NCI-H748 (cell line): ENCODE measurements at regions not wholly inside any gene's neighbourhood (a gene's known extent, or its start where the extent isn't known, plus 50 kb on each side); places are given as distances from the start of the nearest gene placed in this dataset.

ENCODE experiments used
- DNase-seq: peaks from one replicate; lab custom pipeline; 2025; ENCODE audit not compliant: unreplicated experiment; lab: John Stamatoyannopoulos, UW

DNA sequence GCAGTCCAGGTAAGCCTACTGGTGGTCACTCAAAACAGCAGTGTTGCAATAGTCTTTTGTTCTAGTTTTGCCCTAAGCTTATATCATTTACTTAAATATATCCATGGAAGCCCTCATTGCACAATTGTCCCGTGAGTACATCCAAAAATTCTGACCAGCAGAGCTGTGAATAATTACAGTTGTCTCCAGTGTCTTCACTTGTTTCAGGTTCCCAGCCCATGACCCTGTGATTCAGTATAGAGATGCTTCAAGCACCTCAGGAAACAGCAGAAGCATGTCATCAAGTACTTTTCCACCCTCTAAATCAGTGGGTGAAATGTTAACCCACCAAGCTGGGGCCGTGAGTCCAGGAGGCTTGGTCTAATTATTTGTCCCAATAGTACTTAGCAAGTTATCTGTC is 214.9 kb upstream of the RPS6KA3 start:
- no peak for DNase-seq

DNA sequence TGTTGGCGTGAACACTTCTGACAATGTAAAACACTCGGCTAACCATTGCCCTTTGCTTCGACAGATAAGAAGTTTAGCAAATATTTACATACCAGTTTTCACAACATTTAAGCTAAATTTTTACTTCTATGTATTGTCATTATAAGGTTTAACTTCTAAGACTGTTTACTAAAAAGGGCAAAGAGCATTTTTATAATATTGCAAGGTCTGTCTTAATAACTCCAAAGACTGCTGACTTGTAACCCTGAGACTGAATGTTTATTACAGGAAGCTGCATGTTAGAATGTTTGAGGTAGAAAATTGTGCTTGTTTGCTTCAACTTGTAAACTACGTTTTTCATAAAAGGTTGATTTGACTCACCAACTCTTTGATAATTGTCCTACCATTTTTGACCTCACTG is 213.2 kb upstream of the RPS6KA3 start:
- DNase-seq = no peak

DNA sequence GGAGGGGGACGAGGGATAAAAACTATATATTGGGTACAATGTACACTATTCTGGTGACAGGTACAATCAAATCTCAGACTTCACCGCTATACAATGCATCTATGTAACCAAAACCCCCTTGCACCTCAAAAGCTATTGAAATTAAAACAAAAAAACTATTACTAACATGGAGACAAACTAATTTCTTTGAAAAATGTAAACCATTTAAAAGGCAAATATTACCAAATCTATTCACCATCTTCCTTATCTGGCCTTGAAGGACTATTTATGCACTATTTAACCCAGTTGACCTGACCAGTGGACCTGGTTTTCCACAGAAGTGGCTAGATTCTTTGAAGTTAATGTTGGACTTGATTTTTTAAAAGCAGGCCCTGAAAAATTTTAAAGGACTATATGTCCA is 212.3 kb upstream of the RPS6KA3 start:
- DNase-seq = no peak

DNA sequence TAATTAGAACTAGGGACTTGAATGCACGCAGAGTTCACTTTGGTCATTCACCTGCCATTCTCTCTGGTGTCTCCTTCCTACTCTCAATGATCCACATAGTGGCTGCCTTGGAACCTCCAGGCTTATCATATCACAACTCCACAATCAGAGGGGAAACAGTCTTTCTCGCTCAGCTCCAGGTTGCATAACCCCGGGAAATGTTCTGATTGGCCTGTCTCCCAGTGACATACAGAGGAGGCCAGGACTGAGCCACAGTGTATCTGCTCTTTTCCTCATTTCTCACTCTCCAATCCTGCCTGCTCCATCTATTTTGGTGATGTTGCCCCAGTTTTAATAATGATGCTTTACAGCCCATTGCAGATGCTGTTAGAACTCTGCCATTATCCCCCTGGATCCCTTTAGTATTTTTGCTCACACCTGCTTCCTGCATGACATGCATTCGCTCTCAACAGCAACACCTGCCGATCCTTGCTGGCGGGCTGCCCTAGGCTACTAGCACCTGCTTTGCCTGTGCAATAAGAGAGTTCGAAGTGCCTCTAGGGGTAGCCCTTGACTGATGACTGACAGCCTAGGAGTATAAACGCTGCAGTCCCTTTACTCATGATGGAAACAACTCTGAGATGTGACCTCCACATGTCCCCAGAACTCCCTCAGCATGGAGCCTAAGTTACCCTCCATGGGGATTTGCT is 211.3 kb upstream of the RPS6KA3 start:
- peak; percentile 97 for DNase-seq

DNA sequence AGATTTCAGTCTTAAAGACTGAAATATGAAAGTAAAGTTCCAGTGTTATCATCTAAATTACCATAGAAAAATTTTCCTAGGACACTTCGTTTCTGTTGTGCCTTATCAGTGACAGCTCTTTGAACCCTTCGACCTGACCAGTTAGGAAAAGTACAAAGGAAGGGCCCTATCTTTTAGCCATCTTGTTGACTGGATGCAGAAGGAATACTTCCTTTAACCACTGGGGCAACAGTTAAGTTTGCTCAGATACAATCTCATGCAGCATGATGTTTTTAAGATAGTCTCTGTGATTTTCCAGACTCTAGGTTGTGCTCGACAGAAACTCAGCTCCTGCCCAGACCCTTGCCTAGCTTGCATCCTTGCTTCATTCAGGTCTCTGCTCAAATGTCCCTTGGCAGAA is 210.5 kb upstream of the RPS6KA3 start:
- DNase-seq = no peak

DNA sequence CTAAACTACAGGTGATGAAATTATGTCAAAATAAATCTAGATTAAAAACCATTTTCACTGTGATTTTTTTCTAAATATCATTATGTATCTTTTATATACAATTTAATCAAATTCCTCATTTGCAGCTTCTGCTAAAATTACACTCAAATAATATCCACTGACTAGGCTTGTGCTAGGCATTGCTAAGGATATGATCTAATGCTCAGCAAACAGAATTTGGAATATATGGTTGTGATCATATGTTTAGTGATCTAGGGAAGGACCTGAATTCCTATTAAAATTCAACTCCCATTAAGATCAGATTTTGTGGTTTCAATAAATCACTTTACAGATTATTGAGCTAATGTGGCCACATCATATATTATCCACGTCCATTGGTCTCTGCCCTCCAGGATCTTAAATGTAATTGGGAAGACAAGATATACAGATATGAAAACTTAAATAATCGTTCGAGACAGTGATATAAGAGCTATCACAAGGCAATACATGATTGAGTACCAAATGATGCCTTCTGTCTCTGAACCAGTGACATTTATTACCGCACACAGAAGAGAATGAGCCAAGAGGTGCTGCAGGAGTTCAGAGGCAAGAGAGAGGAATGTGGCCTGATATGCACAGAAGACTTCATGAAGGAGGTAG is 206.0 kb upstream of the RPS6KA3 start:
- DNase-seq = no peak

DNA sequence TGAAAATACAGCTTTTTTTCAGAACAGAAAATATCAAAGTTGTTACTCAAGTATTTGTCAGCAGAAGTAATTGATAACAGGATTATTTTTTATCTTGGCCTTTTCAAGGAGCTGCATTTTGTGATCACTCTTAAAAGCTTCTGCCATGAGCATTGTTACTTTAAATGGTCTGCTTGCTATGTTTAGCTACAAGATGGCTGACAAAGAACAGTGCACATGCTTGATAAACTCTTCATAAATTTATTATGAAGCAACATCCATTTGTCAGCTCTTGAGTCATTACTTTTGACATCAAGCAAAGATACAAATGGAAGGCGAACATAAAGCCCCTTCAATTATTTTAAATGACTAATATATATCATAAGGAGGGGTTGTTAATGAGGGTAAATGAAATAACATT is 205.4 kb upstream of the RPS6KA3 start:
- DNase-seq = no peak

DNA sequence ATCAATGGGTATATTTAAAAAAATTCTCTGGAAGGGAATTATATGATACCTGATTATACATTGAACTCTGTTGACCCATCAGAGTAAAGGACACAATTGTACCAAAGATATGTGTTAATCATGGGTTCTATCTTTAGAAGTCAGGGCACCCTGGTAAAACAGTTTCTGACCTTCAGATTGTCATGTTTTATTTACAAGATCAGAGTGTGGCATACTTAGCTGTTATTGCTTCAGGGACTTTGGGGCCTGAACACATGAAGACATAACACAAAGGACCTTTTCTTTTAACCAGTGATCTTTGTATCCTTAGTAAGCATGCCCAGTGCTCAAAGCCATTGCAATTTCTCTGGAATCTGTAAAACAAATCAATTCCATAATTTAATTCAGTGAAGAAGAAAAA is 204.8 kb upstream of the RPS6KA3 start:
- DNase-seq = no peak

DNA sequence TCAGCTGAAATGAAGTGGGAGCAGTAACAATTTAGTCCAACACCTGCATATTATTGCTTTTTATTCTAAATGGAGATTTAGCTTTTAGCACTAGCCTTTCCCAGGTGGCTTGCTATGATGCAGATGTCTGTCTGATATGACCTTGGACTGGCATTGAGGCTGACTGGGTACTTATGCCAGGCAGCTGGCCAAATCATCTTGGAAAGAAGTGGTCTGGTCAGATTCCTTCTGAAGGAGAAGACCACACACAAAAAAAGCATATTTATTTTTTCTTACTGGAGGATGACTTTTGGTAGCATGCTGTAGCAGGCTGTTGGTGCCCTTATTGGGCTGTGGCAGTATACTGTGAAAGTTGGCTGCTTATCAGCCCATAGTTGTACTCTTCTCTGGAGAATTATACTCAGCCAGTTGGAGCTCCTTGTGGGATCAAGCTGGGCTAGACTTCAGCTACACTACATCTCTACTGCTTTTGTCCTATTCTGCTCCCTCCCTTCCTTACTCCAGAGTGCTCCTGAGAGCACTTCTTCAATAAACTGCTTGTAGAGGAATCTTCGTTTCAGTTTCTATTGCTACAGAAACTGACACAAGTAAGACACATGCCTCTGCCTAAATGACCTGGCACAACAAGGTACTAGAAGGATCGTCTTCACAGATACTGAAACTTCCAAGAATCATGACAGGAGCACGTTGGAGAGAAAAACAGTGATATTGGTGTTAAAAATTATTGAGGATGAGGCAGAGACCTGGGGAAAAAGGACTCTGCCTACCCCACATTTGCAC is 196.8 kb upstream of the RPS6KA3 start:
- DNase-seq = no peak

DNA sequence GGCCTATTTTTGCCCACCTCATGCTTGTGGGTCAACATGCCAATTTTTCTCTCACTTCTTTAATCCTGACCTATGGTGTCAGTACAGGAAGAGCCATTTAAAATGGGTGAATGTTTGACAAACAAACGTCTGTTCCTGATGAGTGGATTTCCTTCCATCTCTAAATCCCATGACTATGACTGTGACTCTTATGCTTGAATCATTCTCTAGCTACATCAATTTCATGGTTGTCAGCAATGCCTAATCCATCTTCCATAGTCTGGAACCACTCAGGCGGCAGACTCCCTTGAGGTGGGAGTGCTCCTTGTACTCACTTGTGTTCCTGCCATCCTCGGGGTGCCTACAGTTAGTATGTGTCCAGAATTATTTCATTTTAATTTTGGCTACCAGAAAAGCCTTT is 194.9 kb upstream of the RPS6KA3 start:
- DNase-seq = no peak

DNA sequence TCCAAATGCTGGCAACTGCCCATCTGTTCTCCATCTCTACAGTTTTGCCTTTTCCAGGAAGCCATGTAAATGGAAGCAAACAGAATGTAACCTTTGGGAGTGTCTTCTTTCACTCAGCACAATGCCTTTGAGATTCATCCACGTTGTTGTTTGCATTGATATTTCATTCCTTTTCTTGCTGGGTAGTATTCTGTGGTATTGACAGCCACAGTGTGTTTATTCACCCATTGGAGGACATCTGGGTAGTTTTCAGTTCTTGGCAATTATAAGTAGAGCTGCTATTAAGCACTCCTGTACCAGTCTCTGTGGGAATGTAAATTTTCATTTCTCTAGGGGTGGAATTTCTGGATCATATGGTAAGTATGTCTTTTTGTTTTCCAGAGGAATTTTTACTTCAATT is 194.3 kb upstream of the RPS6KA3 start:
- DNase-seq = peak; percentile 23

DNA sequence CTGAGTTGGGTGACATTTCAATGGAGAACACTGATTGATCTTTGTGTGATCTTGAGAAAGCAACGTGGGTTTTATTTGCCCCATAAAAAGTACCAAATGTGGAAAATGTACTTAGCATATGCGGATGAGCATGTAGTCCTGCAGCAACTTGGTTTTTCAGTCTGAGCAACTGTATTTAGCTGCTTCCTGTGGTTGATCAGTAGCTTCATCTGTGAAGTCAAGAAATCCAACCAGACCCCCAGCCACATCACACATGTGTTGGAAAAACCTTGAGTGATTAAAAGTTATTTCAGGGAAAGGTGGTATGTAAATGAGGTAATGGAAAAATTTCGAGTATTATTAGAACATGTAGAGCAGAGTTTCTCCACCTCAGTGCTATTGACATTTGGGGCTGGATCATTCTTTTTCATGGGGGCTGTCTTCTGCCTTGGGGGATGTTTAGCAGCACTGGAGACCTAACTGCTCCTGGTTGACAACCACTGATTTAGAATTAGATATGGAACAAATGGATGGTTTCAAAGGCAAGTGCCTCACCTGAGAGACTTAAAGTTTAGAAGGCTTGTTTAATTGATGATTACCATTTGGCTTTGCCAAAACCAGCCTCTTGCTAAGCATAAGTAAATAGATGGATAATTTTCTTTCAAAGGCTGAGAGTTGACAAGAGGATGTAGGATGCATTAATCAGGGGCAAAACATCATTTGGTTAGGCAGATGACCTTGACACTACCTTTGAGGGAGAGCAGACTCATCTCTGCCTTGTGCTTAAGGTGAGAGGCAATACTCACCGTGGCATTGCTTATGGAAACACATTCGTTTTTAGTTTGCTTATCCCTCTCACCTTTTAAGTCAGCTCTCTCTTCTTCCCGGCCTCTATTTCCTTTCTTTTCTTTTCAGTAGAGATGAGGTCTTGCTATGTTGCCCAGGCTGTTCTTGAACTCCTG is 193.0 kb upstream of the RPS6KA3 start:
- DNase-seq = no peak

DNA sequence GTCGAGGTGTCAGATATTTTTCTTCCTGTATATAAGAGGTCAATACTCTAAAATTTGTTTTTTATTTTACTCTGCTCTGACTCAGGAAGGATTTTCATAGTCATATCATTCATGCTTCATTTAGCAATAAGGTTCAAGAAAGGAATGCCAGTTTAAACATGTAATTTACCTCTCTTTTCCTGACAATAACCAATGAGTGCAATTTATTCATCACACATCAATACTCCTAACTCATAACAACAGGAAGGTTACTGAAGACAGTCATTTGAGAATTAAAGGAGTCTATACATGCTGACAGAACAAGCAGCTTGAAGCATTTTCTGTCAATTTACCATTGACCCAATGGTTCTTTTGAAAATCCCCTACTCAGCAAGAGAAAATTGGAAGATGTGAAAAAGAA is 190.3 kb upstream of the RPS6KA3 start:
- no peak for DNase-seq

DNA sequence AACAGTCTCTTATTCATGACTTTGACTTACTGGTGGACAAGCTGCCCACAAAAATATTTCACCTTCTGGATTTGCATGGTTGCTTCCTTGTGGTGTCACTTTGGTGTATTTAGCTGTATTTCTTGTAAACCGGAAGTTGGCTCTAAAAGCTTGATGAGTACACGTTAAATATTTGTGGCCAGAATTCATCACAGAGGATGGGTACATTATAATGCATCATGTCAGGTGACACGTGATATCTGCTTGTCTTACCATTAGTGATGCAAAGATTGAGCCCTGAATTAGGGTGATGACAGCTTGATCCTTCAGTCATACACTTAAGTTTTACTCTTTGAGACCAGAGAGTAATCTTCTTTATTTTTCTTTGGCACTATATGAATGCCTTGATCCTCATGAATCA is 188.3 kb upstream of the RPS6KA3 start:
- DNase-seq = no peak

DNA sequence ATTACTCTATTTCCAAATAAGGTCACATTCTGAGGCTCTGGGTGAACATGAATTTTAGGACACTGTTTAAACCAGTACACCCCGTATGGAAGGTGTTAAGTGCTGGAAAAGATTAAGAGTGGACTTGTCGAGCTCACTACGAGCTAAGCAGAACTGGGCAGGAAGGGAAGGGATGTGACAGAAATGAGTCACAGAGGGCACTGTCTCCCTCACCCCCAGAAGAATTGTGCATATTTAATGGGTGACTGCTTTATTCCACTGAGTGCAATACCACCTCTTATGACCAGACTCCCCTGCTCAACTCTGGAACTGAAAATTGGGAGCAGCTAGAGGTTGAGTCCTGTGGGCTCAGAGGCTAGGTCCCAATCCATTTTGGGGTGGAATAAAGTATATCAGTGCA is 187.4 kb upstream of the RPS6KA3 start:
- no peak for DNase-seq

DNA sequence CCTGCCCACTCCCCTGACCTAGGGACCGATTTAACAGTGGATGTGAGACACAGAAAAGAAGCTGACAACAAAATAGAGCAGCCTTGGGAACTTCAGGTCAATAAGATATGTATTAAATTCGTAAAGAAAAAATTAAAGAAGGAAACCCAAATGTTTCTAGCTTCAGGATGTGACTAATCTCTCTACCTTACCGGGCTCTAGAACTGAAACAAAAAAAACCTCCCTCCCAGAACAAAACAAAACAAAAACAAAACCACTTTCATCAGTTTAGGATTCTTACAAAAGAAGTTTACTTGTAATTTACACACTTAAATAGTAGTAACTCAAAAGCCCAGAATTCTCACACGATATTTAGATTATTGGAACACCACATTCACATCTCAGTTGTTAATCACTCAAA is 185.8 kb upstream of the RPS6KA3 start:
- no peak for DNase-seq

DNA sequence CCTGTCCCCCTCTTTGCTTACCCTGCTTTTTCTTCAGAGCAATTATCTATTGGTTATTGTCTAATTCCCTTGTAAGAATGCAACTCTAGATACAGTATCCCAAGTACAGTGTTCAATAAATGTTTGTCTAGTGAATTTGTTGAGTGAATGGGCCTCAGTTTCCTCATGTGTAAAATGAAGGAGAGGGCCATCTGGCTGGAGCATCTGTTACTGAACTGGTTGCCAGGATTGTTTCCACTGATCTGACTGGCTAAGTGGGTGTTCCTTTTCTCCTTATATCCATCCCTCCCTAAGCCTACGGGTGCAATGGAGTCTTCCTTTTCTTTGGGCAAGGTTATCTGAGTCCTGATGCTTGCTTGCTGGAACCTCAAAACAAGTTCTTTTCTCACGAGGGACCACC is 185.2 kb upstream of the RPS6KA3 start:
- DNase-seq = no peak

DNA sequence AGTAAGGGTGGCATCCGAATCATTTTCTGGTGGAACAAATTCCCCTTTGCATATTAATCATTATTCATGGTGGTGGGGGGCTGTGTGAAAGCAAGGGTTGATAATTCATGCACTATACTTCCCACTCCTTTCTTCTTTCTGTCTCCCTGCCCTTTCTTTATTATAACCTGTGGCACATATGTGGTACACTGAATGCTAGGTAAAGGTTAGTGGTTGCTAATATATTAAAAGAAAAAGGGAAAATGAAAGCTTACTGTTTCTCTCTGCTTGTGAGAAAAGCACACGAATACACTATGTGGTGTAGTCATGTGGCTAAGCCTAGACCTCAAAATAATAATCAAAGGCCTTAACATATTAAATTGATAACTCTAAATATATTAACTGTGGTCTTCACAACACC is 178.4 kb upstream of the RPS6KA3 start:
- no peak for DNase-seq

DNA sequence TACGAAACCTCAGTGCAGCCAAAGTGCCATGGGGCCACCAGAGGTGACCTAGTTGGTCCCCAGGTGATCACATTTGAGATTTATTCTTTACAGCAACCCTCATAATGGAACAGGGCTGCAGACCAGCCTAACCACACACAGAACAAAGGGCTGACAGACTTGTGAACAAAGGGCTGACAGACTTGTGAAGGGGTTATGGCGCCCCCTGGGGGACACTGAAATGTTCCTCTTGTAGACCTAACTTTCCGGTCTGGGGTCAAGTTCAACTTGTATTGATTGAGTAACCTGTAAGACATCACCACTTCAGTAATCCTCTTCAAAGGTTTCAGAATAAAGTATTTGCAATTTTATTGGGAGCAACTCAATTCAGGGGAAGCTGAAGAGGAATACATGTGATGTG is 175.9 kb upstream of the RPS6KA3 start:
- peak; percentile 86 for DNase-seq

DNA sequence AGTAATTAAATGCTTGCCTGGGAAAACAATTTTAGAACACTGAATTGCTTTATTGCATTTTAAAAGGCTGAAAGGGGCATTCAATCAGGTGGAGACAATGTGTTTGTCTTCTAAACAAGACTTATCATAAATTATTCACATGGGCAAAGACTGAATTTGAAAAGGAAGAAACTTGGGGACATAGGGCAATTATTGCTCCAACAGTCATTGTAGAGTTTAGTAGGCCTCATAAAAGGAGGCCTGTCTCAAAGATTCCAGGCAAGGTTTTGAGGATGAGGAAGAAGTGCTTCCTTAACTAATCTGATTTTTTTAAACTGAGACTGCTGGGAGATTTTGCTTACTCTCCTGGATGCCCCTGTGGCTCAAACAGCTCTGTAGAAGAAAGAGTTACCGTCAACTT is 174.4 kb upstream of the RPS6KA3 start:
- DNase-seq = no peak

DNA sequence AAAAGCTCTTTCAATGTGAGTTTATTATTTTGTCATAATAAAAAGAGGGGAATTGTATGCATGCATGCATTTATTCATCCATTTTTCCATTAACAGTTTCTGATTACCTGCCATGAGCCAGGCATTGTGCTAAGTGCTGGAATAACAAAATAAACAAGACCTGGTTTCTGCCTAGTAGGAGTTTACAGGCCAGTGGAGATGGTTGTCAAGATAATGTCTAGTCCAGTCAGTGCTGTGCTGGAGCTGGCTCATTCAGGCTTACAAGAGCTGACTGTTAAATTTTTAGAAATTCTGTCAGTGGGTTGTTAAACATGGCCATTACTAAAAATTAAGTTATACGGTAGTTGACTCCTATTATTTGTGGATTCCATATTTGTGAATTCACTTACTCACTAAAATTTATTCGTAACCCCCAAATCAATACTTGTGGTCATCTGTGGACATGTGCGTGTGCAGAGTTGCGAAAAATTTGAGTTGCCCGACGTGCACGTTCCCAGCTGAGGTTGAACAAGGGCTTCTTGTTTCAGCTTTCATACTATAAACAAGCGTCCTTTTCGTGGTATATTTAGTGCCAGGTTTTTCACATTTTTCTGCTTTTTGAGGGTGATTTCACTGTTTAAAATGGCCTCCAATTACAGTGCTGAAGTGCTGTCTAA is 172.3 kb upstream of the RPS6KA3 start:
- no peak for DNase-seq
